ENCODE measurements at regions not wholly inside any gene's neighbourhood (a gene's known extent, or its start where the extent isn't known, plus 50 kb on each side); places are given as distances from the start of the nearest gene placed in this dataset.

GRCh38 chr9:115596746-115597080, 478.8 kb upstream of the TNC start:
- H3K9ac ChIP-seq (ENCODE audit: low read length) = no peak overlapping the region
- H3K9me3 ChIP-seq (ENCODE audit: insufficient read depth, low read length) = no peaks in the 10 kb centered on the region
- H2AFZ ChIP-seq (ENCODE audit: low read depth, low read length) = no peak overlapping the region
- H3K36me3 ChIP-seq (replicated peaks; ENCODE audit: low read depth, low read length) = no peaks in the 10 kb centered on the region
- H3K4me3 ChIP-seq (ENCODE audit: low read length) = no peak overlapping the region
- no peaks in the 10 kb centered on the region for H3K79me2 ChIP-seq (ENCODE audit: low read length)
- no peaks in the 10 kb centered on the region for H4K20me1 ChIP-seq (ENCODE audit: insufficient read depth, low read length)
- no peak overlapping the region for H3K4me2 ChIP-seq (ENCODE audit: low read length)
- TF ChIP-seq CTCF (IDR thresholded peaks at IDR 0.05; ENCODE audit: low read depth, low read length) (no peak), EZH2phosphoT487 (IDR thresholded peaks at IDR 0.05; ENCODE audit: low read depth) (no peak)
- H3K27me3 ChIP-seq (ENCODE audit: low read depth, low read length) = peaks cover 47% of the 10 kb centered on the region
- no peak overlapping the region for H3K27ac ChIP-seq (ENCODE audit: low read length)
- H3K4me1 ChIP-seq (ENCODE audit: low read length) = no peaks in the 10 kb centered on the region

- Histone ChIP-seq H3K9me3 (ENCODE audit: insufficient read depth, low read length) (no peaks in the 10 kb centered on the region), H3K4me3 (ENCODE audit: low read length) (no peak overlapping the region), H3K4me2 (ENCODE audit: low read length) (no peak overlapping the region), H3K36me3 (replicated peaks; ENCODE audit: low read depth, low read length) (no peaks in the 10 kb centered on the region), H3K79me2 (ENCODE audit: low read length) (no peaks in the 10 kb centered on the region), H2AFZ (ENCODE audit: low read depth, low read length) (no peak overlapping the region), H3K4me1 (ENCODE audit: low read length) (no peaks in the 10 kb centered on the region), H4K20me1 (ENCODE audit: insufficient read depth, low read length) (no peaks in the 10 kb centered on the region), H3K9ac (ENCODE audit: low read length) (no peak overlapping the region), H3K27me3 (ENCODE audit: low read depth, low read length) (peaks cover 47% of the 10 kb centered on the region), H3K27ac (ENCODE audit: low read length) (no peak overlapping the region)
- TF ChIP-seq CTCF (IDR thresholded peaks at IDR 0.05; ENCODE audit: low read depth, low read length) (no peak), EZH2phosphoT487 (IDR thresholded peaks at IDR 0.05; ENCODE audit: low read depth) (no peak)
Measured at GRCh38 chr9:115597330-115597895, 479.5 kb upstream of the TNC start.

- no peaks in the 10 kb centered on the region for H3K79me2 ChIP-seq (ENCODE audit: low read length)
- no peaks in the 10 kb centered on the region for H3K4me1 ChIP-seq (ENCODE audit: low read length)
- H3K9ac ChIP-seq (ENCODE audit: low read length) = no peak overlapping the region
- H2AFZ ChIP-seq (ENCODE audit: low read depth, low read length) = no peak overlapping the region
- H3K27me3 ChIP-seq (ENCODE audit: low read depth, low read length) = peaks cover 54% of the 10 kb centered on the region
- H3K4me2 ChIP-seq (ENCODE audit: low read length) = no peak overlapping the region
- no peak overlapping the region for H3K27ac ChIP-seq (ENCODE audit: low read length)
- H3K36me3 ChIP-seq (replicated peaks; ENCODE audit: low read depth, low read length) = no peaks in the 10 kb centered on the region
- H4K20me1 ChIP-seq (ENCODE audit: insufficient read depth, low read length) = no peaks in the 10 kb centered on the region
- no peaks in the 10 kb centered on the region for H3K9me3 ChIP-seq (ENCODE audit: insufficient read depth, low read length)
- no peak overlapping the region for H3K4me3 ChIP-seq (ENCODE audit: low read length)
- TF ChIP-seq EZH2phosphoT487 (IDR thresholded peaks at IDR 0.05; ENCODE audit: low read depth) = no peak
Measured at GRCh38 chr9:115598751-115599150, 480.8 kb upstream of the TNC start.

- no peaks in the 10 kb centered on the region for H3K36me3 ChIP-seq (replicated peaks; ENCODE audit: low read depth, low read length)
- H3K27ac ChIP-seq (ENCODE audit: low read length) = no peak overlapping the region
- no peaks in the 10 kb centered on the region for H3K79me2 ChIP-seq (ENCODE audit: low read length)
- H3K27me3 ChIP-seq (ENCODE audit: low read depth, low read length) = peaks cover 49% of the 10 kb centered on the region
- TF ChIP-seq EZH2phosphoT487 (IDR thresholded peaks at IDR 0.05; ENCODE audit: low read depth) (no peak), CTCF (IDR thresholded peaks at IDR 0.05; ENCODE audit: low read depth, low read length) (no peak)
- no peak overlapping the region for H2AFZ ChIP-seq (ENCODE audit: low read depth, low read length)
- H3K9me3 ChIP-seq (ENCODE audit: insufficient read depth, low read length) = no peaks in the 10 kb centered on the region
- no peaks in the 10 kb centered on the region for H4K20me1 ChIP-seq (ENCODE audit: insufficient read depth, low read length)
- no peak overlapping the region for H3K4me3 ChIP-seq (ENCODE audit: low read length)
- H3K9ac ChIP-seq (ENCODE audit: low read length) = no peak overlapping the region
- H3K4me2 ChIP-seq (ENCODE audit: low read length) = no peak overlapping the region
- H3K4me1 ChIP-seq (ENCODE audit: low read length) = no peaks in the 10 kb centered on the region
Measured at GRCh38 chr9:115599898-115600297, 481.9 kb upstream of the TNC start.

GRCh38 chr9:115601434-115601833, 483.5 kb upstream of the TNC start:
- H3K79me2 ChIP-seq (ENCODE audit: low read length) = no peaks in the 10 kb centered on the region
- no peak overlapping the region for H3K9ac ChIP-seq (ENCODE audit: low read length)
- TF ChIP-seq CTCF (IDR thresholded peaks at IDR 0.05; ENCODE audit: low read depth, low read length) (no peak), EZH2phosphoT487 (IDR thresholded peaks at IDR 0.05; ENCODE audit: low read depth) (no peak)
- H3K9me3 ChIP-seq (ENCODE audit: insufficient read depth, low read length) = no peaks in the 10 kb centered on the region
- peaks cover 34% of the 10 kb centered on the region for H3K27me3 ChIP-seq (ENCODE audit: low read depth, low read length)
- H4K20me1 ChIP-seq (ENCODE audit: insufficient read depth, low read length) = no peaks in the 10 kb centered on the region
- no peak overlapping the region for H3K4me2 ChIP-seq (ENCODE audit: low read length)
- no peaks in the 10 kb centered on the region for H3K36me3 ChIP-seq (replicated peaks; ENCODE audit: low read depth, low read length)
- H3K4me1 ChIP-seq (ENCODE audit: low read length) = no peaks in the 10 kb centered on the region
- H3K27ac ChIP-seq (ENCODE audit: low read length) = no peak overlapping the region
- no peak overlapping the region for H2AFZ ChIP-seq (ENCODE audit: low read depth, low read length)
- no peak overlapping the region for H3K4me3 ChIP-seq (ENCODE audit: low read length)

All from OCI-LY3 (cell line).